ENCODE measurements at regions not wholly inside any gene's neighbourhood (a gene's known extent, or its start where the extent isn't known, plus 50 kb on each side); places are given as distances from the start of the nearest gene placed in this dataset.

- no peak for TF ChIP-seq TAF1 (IDR thresholded peaks at IDR 0.05; ENCODE audit: low read depth, low read length)
- no peak for TF ChIP-seq POLR2A (IDR thresholded peaks at IDR 0.05; ENCODE audit: low read depth, low read length)
- no peak for TF ChIP-seq POLR2AphosphoS5 (IDR thresholded peaks at IDR 0.05; ENCODE audit: low read depth, low read length)
- no peak for TF ChIP-seq SPI1 (IDR thresholded peaks at IDR 0.05; ENCODE audit: low read depth, low read length)
- no peak for TF ChIP-seq PAX5 (IDR thresholded peaks at IDR 0.05; ENCODE audit: insufficient read depth, low read length, severe bottlenecking)
Observed at GRCh38 chr7:51619880-51620279, 303.3 kb upstream of the COBL start.
